ENCODE measurements at regions not wholly inside any gene's neighbourhood (a gene's known extent, or its start where the extent isn't known, plus 50 kb on each side); places are given as distances from the start of the nearest gene placed in this dataset.
A peak's percentile ranks its signal among the peaks of the same experiment; 100 is the strongest.

DNA sequence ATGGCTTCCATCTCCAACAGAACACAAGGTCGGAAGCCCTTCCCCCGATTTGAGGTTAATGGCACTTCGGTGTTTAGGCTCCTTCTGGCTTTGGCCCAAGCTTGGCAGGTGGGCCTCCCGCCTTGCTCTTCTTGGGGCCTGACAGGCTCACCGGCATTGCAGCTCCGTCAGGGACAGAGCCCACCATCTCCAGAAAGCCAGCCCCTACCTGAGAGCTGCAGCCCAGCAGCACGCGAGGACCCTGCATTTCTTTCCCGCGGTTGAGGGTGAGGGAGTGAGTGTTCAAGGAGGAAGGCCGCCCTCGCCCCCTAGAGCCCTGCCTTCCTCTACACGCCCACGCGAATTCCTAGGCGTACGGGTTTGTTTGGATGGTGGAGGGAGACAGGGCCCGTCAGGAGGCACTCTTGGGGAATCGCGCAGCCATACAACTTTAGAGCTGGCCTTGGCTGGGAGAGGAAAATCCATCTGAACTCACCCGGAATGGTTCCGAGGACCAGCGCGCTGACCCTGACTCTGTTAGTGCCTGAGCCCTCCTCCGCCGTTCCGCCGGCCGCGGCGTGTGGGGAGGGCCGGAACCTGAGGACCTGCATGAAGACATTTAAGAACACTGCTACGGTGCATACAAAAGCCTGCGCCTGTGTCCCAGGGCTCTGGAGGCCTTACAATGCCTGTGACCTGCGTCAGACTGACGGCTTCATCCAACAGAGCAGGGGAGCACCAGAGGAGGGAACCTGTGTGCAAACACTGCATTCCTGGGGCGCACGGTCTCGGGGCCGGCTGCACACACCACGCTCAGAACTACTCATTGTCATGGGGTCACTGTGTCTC, 73.8 kb downstream of the MRPL36 start:
- H3K4me1 ChIP-seq (ENCODE audit: insufficient read depth) = no peaks in the 10 kb centered on the region

DNA sequence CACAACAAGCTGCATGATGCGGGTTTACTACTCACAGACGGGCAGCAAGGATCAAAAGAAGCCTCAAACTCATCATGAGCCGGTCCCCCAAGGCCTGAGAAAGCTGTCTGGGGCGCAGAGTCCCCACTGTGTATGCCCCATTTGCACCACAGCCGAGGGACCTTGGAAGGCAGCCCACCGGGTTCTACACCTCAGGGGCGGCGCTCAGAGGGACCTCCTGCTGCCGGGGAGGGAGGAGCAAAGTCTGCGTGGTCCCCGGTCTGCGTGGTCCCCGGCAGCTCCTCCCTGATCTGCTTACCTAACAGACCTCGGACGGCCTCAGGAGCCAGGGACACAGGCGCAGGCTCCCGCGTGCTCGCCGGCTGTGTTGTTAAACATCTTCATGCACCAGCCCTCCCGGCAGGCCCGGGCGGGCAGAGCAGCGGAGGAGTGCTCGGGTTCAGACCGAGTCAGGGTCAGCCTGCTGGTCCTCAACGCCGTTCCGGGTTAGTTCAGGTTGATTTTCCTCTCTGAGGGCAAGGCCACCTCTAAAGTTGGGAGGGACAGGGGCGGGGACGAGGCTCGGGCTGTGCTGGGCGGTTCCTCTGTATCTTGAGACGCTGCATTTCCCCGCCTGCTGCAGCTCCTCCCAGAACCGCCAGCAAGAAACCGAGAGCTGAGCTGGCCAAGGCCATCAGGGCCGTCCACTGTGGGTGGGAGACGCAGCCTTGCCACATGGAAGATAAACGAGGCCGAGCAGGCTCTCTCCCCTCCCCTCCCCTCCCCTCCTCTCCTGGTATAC, 74.6 kb downstream of the MRPL36 start:
- 41% methylated on average over 37 of the region's 41 CpGs for WGBS (ENCODE audit: low lambda C conversion rate, missing lambda C conversion rate)
- Histone ChIP-seq H2AFZ (peak overlapping the region; percentile 35), H3K9me3 (ENCODE audit: low read depth) (no peaks in the 10 kb centered on the region), H3K4me3 (no peak overlapping the region), H3K79me2 (no peaks in the 10 kb centered on the region), H3K4me1 (ENCODE audit: insufficient read depth) (no peaks in the 10 kb centered on the region), H3K27me3 (no peaks in the 10 kb centered on the region), H3K9me2 (replicated peaks; ENCODE audit: insufficient read depth) (no peaks in the 10 kb centered on the region), H3K36me3 (replicated peaks; ENCODE audit: insufficient read depth, low read depth) (no peaks in the 10 kb centered on the region), H3K4me2 (peak overlapping the region; percentile 77), H4K20me1 (ENCODE audit: insufficient read depth, poor library complexity, severe bottlenecking) (no peaks in the 10 kb centered on the region), H3K27ac (no peak overlapping the region)
- TF ChIP-seq EZH2 (IDR thresholded peaks at IDR 0.05; ENCODE audit: borderline replicate concordance) (no peak), EZH2phosphoT487 (IDR thresholded peaks at IDR 0.05; ENCODE audit: low read depth, severe bottlenecking, unreplicated experiment) (no peak)
- TF ChIP-seq, protein P1, sequence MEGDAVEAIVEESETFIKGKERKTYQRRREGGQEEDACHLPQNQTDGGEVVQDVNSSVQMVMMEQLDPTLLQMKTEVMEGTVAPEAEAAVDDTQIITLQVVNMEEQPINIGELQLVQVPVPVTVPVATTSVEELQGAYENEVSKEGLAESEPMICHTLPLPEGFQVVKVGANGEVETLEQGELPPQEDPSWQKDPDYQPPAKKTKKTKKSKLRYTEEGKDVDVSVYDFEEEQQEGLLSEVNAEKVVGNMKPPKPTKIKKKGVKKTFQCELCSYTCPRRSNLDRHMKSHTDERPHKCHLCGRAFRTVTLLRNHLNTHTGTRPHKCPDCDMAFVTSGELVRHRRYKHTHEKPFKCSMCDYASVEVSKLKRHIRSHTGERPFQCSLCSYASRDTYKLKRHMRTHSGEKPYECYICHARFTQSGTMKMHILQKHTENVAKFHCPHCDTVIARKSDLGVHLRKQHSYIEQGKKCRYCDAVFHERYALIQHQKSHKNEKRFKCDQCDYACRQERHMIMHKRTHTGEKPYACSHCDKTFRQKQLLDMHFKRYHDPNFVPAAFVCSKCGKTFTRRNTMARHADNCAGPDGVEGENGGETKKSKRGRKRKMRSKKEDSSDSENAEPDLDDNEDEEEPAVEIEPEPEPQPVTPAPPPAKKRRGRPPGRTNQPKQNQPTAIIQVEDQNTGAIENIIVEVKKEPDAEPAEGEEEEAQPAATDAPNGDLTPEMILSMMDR (IDR thresholded peaks at IDR 0.05; ENCODE audit: poor library complexity) = no peak
- no peak for DNase-seq (ENCODE audit: low spot score)

More for the DNA sequence above, 73.8 kb downstream of the MRPL36 start:
- H3K9me2 ChIP-seq (replicated peaks; ENCODE audit: insufficient read depth) = no peaks in the 10 kb centered on the region
- H3K9me3 ChIP-seq (ENCODE audit: low read depth) = no peaks in the 10 kb centered on the region
- no peak overlapping the region for H3K4me3 ChIP-seq
- DNase-seq (ENCODE audit: low spot score) = no peak
- H2AFZ ChIP-seq = peak overlapping the region; percentile 35
- 68% methylated on average over 40 of the region's 41 CpGs for WGBS (ENCODE audit: low lambda C conversion rate, missing lambda C conversion rate)
- H3K36me3 ChIP-seq (replicated peaks; ENCODE audit: insufficient read depth, low read depth) = no peaks in the 10 kb centered on the region
- H4K20me1 ChIP-seq (ENCODE audit: insufficient read depth, poor library complexity, severe bottlenecking) = no peaks in the 10 kb centered on the region
- peak overlapping the region; percentile 77 for H3K4me2 ChIP-seq
- H3K79me2 ChIP-seq = no peaks in the 10 kb centered on the region
- TF ChIP-seq EZH2 (IDR thresholded peaks at IDR 0.05; ENCODE audit: borderline replicate concordance) = no peak
- TF ChIP-seq EZH2phosphoT487 (IDR thresholded peaks at IDR 0.05; ENCODE audit: low read depth, severe bottlenecking, unreplicated experiment) = no peak
- TF ChIP-seq, protein P1 (IDR thresholded peaks at IDR 0.05; ENCODE audit: poor library complexity) = no peak
- no peaks in the 10 kb centered on the region for H3K27me3 ChIP-seq
- no peak overlapping the region for H3K27ac ChIP-seq

DNA sequence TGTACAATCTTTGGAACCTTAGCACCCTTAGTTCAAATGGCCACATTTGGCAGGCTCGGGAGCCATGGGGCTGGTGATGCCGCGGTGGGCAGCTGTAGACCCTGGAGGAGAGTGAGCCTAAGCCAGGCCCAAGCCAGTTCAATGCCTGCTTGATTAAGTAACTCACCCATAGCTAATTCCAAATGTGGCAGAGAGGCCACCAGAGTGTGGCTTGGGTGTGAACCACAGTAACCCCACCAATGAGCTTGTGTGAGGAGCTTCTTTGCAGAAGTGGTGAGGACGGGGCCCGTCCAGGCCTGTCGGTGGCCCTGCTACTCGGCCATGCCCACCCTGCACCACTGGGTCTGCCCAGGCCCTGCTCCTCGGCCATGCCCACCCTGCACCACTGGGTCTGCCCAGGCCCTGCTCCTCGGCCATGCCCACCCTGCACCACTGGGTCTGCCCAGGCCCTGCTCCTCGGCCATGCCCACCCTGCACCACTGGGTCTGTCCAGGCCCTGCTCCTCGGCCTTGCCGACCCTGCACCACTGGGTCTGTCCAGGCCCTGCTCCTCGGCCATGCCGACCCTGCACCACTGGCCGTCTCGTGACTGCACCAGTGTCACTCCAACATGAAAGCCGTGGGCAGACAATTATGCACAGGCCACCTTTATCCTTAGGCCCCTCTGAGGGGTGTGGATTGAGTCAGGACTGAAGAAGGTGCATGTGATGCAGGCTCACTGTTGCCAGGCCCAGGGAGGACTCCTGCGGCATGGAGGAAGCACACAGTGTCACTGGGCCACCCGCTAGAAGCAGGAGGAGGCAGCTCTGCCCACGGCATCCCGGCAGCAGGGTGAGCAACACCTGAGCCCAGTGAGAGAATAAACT, 75.4 kb downstream of the MRPL36 start:
- Histone ChIP-seq H3K36me3 (replicated peaks; ENCODE audit: insufficient read depth, low read depth) (no peaks in the 10 kb centered on the region), H2AFZ (no peak overlapping the region), H4K20me1 (ENCODE audit: insufficient read depth, poor library complexity, severe bottlenecking) (no peaks in the 10 kb centered on the region), H3K27me3 (no peaks in the 10 kb centered on the region), H3K9me2 (replicated peaks; ENCODE audit: insufficient read depth) (no peaks in the 10 kb centered on the region), H3K4me1 (ENCODE audit: insufficient read depth) (no peaks in the 10 kb centered on the region), H3K4me3 (no peak overlapping the region), H3K4me2 (no peak overlapping the region), H3K79me2 (no peaks in the 10 kb centered on the region), H3K27ac (no peak overlapping the region), H3K9me3 (ENCODE audit: low read depth) (no peaks in the 10 kb centered on the region)
- 92% methylated on average over 15 of the region's 21 CpGs for WGBS (ENCODE audit: low lambda C conversion rate, missing lambda C conversion rate)
- TF ChIP-seq EZH2 (IDR thresholded peaks at IDR 0.05; ENCODE audit: borderline replicate concordance) (no peak), EZH2phosphoT487 (IDR thresholded peaks at IDR 0.05; ENCODE audit: low read depth, severe bottlenecking, unreplicated experiment) (no peak)
- TF ChIP-seq, protein P1 (IDR thresholded peaks at IDR 0.05; ENCODE audit: poor library complexity) = no peak
- no peak for DNase-seq (ENCODE audit: low spot score)
